ENCODE measurements at regions not wholly inside any gene's neighbourhood (a gene's known extent, or its start where the extent isn't known, plus 50 kb on each side); places are given as distances from the start of the nearest gene placed in this dataset.
A peak's percentile ranks its signal among the peaks of the same experiment; 100 is the strongest.

- no peak for DNase-seq
These were observed 138.9 kb upstream of the GIMD1 start for GRCh38 chr4:106507440-106507839.

- DNase-seq = no peak
These were observed 134.8 kb upstream of the GIMD1 start for GRCh38 chr4:106503116-106504050.

DNA sequence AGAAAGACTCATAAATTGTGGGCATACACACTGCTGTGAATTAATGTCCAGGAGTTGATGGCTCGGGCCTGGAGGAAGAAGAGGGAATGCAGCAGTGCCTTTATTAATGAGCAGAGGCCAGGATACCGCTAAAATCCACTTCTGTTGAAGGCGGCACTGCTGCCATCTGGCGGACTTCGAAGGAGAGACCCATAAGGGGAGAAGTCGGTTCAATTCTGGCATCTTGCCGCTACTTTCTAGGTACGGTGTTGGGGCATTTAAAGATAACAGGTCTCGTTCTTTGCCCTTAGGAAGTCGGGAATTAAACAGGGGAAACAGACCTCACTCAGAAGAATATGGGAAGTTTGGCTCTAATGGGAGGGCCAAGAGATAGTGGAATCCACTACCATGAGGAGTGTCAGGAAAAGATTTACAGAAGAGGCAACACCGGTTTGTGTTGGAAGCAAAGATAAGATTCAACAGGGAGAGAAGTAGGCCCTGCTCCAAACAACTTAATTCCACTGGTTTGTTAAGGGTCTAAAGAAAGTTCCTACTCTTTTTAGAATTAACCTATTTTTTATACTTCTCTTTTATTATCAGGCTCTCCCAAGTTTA lies 133.6 kb upstream of the GIMD1 start:
- peak; percentile 55 to 65 (median 62) for DNase-seq

- no peak for DNase-seq
These were observed 128.7 kb upstream of the GIMD1 start for GRCh38 chr4:106497271-106497670.

GRCh38 chr4:106496061-106496460 lies 127.5 kb upstream of the GIMD1 start:
- no peak for DNase-seq

DNA sequence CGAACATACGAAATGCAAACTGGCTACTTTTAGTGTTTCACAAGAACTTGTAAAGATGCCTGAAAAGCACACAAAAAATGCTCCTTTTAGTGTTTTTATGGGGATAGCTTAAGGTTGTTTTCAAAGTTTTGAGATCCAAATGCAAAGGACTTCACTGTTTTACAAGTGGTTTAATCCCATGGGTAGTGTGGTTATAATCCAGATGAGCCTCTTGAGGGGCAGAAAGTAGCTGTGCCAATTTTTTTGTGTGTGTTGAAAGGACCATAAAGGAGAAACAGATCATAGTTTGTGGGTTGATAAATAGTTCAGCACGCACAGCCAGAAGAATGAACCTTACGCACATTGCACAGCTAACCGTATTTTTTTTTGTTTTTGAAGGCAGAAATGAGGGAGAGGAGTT lies 126.9 kb upstream of the GIMD1 start:
- DNase-seq = no peak

- no peak for DNase-seq
These were observed 125.5 kb upstream of the GIMD1 start for GRCh38 chr4:106494066-106494465.

DNA sequence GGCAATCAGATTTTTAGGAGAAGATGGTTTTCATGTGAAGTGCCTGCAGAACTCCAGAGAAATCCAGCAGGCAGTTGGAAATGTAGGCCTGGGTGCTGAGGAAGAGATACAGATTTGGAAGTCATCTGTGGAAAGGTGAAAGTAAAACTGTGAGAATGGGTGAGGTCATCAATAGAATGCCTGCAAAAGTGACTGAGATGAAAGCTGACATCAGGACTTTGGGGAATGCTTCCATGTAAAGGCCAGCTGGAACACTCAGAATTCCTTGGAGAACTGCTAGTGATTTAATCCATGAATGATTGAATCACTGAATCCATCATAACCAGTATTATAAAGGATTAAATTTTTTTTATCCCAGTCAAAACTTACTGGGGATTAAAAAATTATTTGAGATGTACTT lies 124.5 kb upstream of the GIMD1 start:
- no peak for DNase-seq

DNA sequence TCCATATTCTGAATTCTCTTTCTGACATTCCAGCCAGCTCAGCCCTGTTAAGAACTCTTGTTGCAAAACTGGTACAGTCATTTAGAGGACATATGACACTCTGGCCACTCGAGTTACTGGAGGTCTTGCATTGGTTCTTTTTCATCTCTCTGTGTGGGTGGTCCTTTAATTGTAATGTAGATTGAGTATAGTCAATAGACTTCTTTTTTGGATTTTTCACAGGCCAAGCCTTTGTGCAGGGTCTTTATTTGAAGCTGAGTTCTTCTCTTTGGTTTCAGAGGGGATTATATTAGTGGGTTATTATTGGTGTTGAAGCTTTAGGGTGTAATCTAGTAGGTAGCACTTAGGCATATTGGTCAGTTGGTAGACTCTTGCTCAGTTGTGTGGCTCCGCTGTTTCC lies 118.0 kb upstream of the GIMD1 start:
- DNase-seq = no peak

DNA sequence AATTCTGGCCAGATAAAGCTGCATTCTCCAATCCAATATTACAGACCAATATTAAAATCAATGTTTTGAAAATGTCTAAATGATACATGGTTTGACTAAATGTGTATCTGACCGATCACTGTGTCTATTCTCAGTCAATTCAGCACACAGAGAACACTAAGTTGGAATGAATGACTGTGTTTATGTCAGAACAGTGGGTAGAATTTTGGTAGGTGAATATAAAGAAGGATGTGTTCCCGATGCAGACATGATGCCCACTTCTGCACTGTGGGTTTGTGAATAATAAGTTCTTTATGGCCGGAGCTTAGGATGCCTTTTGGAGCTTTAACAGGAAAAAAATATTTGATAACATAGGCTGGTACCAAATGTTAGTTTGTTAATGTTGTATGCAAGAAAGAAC lies 113.2 kb upstream of the GIMD1 start:
- no peak for DNase-seq

DNA sequence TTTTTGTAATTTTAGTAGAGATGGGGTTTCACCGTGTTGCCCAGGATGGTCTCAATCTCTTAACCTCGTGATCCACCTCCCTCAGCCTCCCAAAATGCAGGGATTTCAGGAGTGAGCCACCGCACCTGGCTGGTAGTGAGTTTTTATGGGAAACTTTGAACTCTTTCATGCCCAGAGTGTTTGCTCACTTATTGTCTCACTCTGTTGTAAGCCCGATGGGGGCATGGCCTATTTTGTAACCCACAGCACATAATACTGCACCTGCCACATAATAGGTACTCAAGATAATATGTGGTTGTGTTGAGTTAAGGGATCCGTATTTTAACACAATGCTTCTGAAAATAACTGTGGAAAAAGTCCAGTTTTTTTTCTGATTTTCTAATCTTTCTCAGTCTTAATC lies 109.6 kb upstream of the GIMD1 start:
- DNase-seq = no peak

DNA sequence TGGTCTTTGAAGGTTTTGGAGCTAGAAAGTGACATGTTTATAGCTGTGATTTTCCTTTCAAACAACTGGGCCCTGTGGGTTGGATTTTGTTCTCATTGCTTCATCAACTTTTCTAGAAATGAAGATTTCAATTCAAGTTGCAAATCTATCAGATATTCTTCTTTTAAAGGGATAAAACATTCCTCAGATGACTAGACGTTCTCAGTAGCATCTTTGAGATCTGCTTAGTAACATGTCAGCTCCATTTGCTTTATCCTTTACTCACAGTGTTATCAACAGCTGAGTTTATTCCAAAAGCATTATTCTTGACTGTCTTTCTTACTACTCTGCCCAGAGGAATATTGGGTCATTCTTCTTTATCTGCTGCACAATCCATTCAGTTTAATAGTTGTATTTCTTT lies 108.2 kb upstream of the GIMD1 start:
- DNase-seq = no peak

DNA sequence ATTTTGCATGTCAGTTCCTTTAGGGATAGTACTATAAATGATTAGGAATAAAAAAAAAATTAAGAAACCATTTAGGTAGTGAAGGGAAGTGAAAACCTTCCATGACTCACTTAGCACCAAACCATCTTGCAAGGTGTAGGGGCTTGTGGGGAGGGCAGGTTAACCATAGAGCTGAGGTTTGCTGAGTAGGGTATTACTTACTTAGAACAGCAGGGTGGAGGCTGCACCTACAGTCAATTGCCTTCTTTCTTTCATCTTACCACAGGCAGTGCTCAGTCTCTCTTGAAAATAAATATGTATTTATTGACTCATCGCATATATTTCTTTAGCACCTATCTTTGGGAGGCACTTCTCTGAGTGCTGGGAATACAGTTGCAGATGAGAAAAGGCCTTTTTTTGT lies 104.9 kb upstream of the GIMD1 start:
- DNase-seq = no peak

DNA sequence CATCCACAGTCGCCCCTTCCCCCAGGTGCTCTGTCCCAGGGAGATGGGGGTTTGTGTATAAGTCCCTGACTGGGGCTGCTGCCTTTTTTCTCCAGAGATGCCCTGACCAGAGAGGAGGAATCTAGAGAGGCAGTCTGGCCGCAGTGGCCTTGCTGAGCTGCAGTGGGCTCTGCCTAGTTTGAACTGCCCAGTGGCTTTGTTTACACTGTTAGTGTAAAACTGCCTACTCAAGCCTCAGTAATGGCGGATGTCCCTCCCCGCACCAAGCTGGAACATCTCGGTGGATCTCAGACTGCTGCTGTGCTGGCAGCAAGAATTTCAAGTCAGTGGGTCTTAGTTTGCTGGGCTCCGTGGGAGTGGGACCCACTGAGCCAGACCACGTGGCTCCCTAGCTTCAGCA lies 102.6 kb upstream of the GIMD1 start:
- DNase-seq = no peak

DNA sequence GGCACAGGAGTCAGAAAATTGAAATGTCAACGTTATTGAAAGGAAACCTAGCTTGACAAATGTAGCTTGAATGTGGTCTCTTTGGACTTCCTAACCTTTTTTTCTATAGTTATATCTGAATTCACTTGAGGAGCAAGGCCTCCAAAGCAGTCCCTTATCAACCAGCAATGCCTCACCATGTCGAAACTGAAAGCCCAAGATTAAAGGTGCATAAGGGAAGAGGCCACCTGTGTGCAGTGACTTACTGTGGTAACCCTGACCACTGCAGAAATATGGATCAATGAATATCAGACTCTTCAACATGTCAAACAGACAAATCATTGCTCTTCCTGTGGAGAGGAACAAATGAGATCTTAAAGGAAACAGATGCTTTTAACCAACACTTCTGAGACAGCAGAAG lies 95.0 kb upstream of the GIMD1 start:
- DNase-seq = no peak

GRCh38 chr4:106454581-106454980 lies 86.0 kb upstream of the GIMD1 start:
- DNase-seq = no peak

DNA sequence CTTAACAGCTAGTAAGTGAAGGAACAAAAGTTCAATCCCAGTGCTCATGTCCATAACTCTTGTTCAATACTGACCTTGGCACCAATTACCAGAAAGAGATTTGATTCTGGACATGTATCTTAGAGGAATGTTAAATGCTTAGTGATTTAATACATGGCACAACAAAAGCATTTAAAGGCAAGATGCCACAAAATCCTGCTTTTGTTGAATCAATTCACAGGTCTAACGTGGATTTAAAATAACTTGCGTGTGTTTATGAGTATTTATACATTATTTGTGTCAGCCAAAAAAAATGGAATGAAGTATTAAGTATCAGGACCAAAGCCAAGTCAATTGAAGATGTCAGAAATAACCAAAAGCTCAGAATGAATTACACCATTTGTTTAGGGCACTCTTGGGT lies 85.4 kb upstream of the GIMD1 start:
- DNase-seq = no peak

GRCh38 chr4:106451091-106451490 lies 82.5 kb upstream of the GIMD1 start:
- DNase-seq = no peak

DNA sequence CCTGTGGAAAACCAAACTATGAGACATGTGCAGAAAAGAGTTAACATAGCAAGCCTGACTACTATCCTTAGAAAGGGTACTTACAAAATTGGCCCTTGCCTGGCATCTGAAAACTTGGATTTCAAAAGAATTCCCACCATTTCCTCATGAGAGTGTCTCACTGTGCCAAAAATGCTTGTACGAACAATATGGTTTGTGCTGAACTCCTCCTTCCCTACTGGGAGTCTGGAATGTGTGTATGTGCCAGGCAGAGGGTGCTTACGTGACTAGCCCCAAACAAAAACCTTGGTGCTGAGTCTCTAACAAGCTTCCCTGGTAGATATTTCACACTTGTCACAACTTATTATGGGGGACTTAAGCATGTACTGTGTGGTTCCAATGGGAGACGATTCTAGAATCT lies 81.7 kb upstream of the GIMD1 start:
- DNase-seq = no peak

DNA sequence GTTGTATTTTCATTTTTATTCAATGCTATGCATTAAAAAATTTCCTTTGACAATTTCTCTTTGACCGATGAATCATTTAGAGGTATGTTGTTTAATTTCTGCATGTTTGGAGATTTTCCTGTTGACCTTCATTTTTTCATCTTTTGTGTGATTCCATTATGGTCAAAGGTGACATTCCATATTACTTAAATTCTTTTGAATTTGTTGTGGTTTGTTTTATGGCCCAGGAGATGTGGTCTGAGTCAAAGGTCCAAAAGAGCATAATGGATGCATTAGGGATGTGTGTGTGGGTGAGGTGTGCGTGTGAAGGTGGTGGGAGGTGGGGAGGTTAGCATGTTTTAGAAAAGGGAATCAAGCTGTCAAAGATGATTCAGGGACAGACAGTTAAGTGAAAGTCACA lies 76.0 kb upstream of the GIMD1 start:
- no peak for DNase-seq

DNA sequence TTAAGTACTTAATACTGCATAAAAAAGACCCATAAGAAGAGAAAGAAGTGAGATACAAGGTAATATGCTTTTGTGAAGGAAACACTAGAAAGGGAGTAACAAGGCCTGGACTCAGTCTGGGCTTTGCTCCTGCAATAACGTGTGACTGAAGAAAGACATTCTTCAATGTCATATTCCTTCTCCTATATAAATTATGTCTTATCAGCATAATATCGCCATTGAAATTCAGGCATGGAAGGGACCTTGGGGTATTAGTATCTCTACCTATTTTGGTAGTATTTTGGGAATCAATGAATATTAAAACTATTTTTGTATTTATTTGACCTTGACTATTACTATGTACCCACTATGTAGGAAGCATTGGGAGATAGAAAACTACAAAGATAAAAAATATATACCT lies 62.2 kb upstream of the GIMD1 start:
- DNase-seq = no peak

DNA sequence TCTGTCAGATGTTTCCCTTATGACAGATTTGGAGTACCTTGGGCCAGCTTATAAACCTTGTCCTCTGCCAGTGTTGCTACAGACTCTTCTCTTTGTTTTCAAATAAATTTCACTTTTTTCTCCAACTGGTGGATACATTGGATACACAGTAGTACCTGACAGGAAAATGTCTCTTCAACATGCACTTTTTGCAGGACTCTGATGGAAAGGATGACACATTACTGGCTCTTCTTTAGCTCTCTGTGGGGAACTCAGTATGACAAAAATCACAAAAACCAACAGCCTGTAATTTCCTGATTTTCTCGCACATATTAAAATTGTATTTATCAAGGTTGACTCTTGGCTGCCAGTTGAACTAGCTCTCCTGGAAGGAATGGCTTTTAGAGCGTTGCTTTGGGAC lies 61.3 kb upstream of the GIMD1 start:
- DNase-seq = no peak

- DNase-seq = no peak
These were observed 57.5 kb upstream of the GIMD1 start for GRCh38 chr4:106426069-106426468.

GRCh38 chr4:106425576-106425975 lies 57.0 kb upstream of the GIMD1 start:
- DNase-seq = no peak

GRCh38 chr4:106424426-106424825 lies 55.8 kb upstream of the GIMD1 start:
- DNase-seq = no peak
